A549 (cell line): ENCODE measurements at regions not wholly inside any gene's neighbourhood (a gene's known extent, or its start where the extent isn't known, plus 50 kb on each side); places are given as distances from the start of the nearest gene placed in this dataset.

Experiments used
- ATAC-seq, 2 experiments: fragments of 200-7000 bp in 1 of 2; fragments of >200 bp in 1 of 2; cut with Nextera tagmentation in 1 of 2; cut with Tn5 transposase in 1 of 2; 3 replicates each; pipeline versions ENCODE4 v1.8.0 to v1.9.1; 2018 to 2020; ENCODE audit warnings: mild to moderate bottlenecking in 1 of 2, moderate library complexity in 1 of 2
- CTCF ChIA-PET: fragments of 300-600 bp; sonication (Branson Sonifier 250); formaldehyde crosslinking; extraction: SDS; loops from one replicate; lab custom pipeline; 2021; ENCODE audit warnings: antibody characterized with exemption, inconsistent platforms; lab: Yijun Ruan, JAX
- POLR2A ChIA-PET: fragments of 350-600 bp; formaldehyde crosslinking; extraction: SDS; loops from one replicate; lab custom pipeline; 2021; ENCODE audit warnings: antibody characterized with exemption, inconsistent platforms; lab: Yijun Ruan, JAX
- DNase-seq, 2 experiments: peaks; one replicate each; pipeline versions ENCODE4 v3.0.0 to v3.0.0-alpha.2; 2011 to 2016; ENCODE audit warnings: low read depth in 1 of 2, low spot score in 1 of 2
- FAIRE-seq: peaks from 2 replicates; lab custom pipeline; 2011; peaks lifted over from hg19 to GRCh38; lab: Jason Lieb, UNC
- H3K27ac ChIP-seq, 2 experiments: fragments of >200 bp; sonication (Bioruptor Twin); formaldehyde crosslinking; 3 replicates each; pipeline ENCODE4 v1.5.1; 2016 to 2017
- H3K4me1 ChIP-seq: fragments of >200 bp; sonication (Bioruptor Twin); formaldehyde crosslinking; 3 replicates; pipeline ENCODE4 v1.6.1; 2016
- H3K4me2 ChIP-seq: fragments of >200 bp; sonication (Bioruptor Twin); formaldehyde crosslinking; 3 replicates; pipeline ENCODE4 v1.6.1; 2016
- H3K4me3 ChIP-seq: fragments of >200 bp; sonication (Bioruptor Twin); formaldehyde crosslinking; 3 replicates; pipeline ENCODE4 v1.5.1; 2016
- H3K9me3 ChIP-seq: fragments of >200 bp; sonication (Bioruptor Twin); formaldehyde crosslinking; 3 replicates; pipeline ENCODE4 v1.6.1; 2016
- CEBPB ChIP-seq, 2 experiments: fragments of >200 bp in 1 of 2; sonication (Bioruptor Twin) in 1 of 2; formaldehyde crosslinking in 1 of 2; IDR thresholded peaks; 2 replicates each; pipeline ENCODE4 v1.6.1; 2012 to 2016
- CHD4 ChIP-seq: fragments of 200-600 bp; sonication (generic); IDR thresholded peaks from 2 replicates; pipeline ENCODE4 v1.6.1; 2016; ENCODE audit warnings: antibody characterized with exemption, mild to moderate bottlenecking, borderline replicate concordance
- CTCF ChIP-seq: fragments of >200 bp; sonication (Bioruptor Twin); formaldehyde crosslinking; IDR thresholded peaks from 3 replicates; pipeline ENCODE4 v1.5.1; 2016
- E2F6 ChIP-seq: IDR thresholded peaks from 2 replicates; pipeline ENCODE4 v1.6.1; 2012; ENCODE audit warnings: low read depth, borderline replicate concordance
- EHMT2 ChIP-seq: fragments of 200-600 bp; sonication (generic); IDR thresholded peaks from 2 replicates; pipeline ENCODE4 v1.6.1; 2016; ENCODE audit warnings: antibody characterized with exemption, low read depth, mild to moderate bottlenecking, moderate library complexity
- EP300 ChIP-seq, 2 experiments: fragments of >200 bp; sonication (Bioruptor Twin); formaldehyde crosslinking; IDR thresholded peaks; 2 replicates in 1 of 2; 3 replicates in 1 of 2; pipeline ENCODE4 v1.6.1; 2016 to 2017
- ESRRA ChIP-seq: fragments of 150-350 bp; IDR thresholded peaks from 2 replicates; pipeline ENCODE4 v1.6.1; 2014; ENCODE audit warnings: mild to moderate bottlenecking, low read length, borderline replicate concordance
- FOSL2 ChIP-seq, 2 experiments: fragments of 450-650 bp in 1 of 2; fragments of >200 bp in 1 of 2; sonication (Bioruptor Twin) in 1 of 2; formaldehyde crosslinking; IDR thresholded peaks; 2 replicates each; pipeline versions ENCODE4 v1.5.0 to v1.6.1; 2016 to 2020; ENCODE audit warnings: mild to moderate bottlenecking in 1 of 2, moderate library complexity in 1 of 2
- GATA3 ChIP-seq: IDR thresholded peaks from 2 replicates; pipeline ENCODE4 v1.6.1; 2012; ENCODE audit warnings: borderline replicate concordance
- HES2 ChIP-seq: fragments of >200 bp; sonication (Bioruptor Twin); formaldehyde crosslinking; IDR thresholded peaks from 2 replicates; pipeline ENCODE4 v1.6.1; 2016
- HMGXB4 ChIP-seq: fragments of 250-450 bp; sonication (Bioruptor Pico); IDR thresholded peaks from 2 replicates; pipeline ENCODE4 v1.5.0; 2021; ENCODE audit warnings: mild to moderate bottlenecking, moderate library complexity, borderline replicate concordance
- HOXA7 ChIP-seq: fragments of 250-450 bp; sonication (Bioruptor Pico); IDR thresholded peaks from 2 replicates; pipeline ENCODE4 v1.5.0; 2020; ENCODE audit warnings: mild to moderate bottlenecking, moderate library complexity
- JUNB ChIP-seq: fragments of >200 bp; sonication (Bioruptor Twin); formaldehyde crosslinking; IDR thresholded peaks from 2 replicates; pipeline ENCODE4 v1.6.1; 2016
- KDM5A ChIP-seq: fragments of 200-600 bp; sonication (generic); IDR thresholded peaks from 2 replicates; pipeline ENCODE4 v1.6.1; 2016; ENCODE audit warnings: antibody characterized with exemption, mild to moderate bottlenecking
- MAX ChIP-seq: IDR thresholded peaks from 2 replicates; pipeline ENCODE4 v1.6.1; 2012
- NFE2L2 ChIP-seq: fragments of 150-350 bp; conservative IDR thresholded peaks from 2 replicates; pipeline ENCODE4 v1.6.1; 2014; ENCODE audit warnings: low read length
- NPAS2 ChIP-seq: fragments of 250-450 bp; sonication (Bioruptor Pico); IDR thresholded peaks from 2 replicates; pipeline ENCODE4 v1.8.0; 2022; ENCODE audit warnings: mild to moderate bottlenecking, moderate library complexity, borderline replicate concordance
- NR3C1 ChIP-seq: fragments of >200 bp; sonication (Bioruptor Twin); formaldehyde crosslinking; IDR thresholded peaks from 3 replicates; pipeline ENCODE4 v1.6.1; 2017
- PBX3 ChIP-seq: IDR thresholded peaks from 2 replicates; pipeline ENCODE4 v1.6.1; 2012
- PHF8 ChIP-seq: fragments of 200-600 bp; sonication (generic); IDR thresholded peaks from 2 replicates; pipeline ENCODE4 v1.6.1; 2016; ENCODE audit warnings: low read depth, mild to moderate bottlenecking, antibody characterized with exemption, moderate library complexity, borderline replicate concordance
- POLR2A ChIP-seq: IDR thresholded peaks from 2 replicates; pipeline ENCODE4 v1.6.1; 2012; ENCODE audit warnings: mild to moderate bottlenecking, low read length
- RARB ChIP-seq: fragments of 250-450 bp; sonication (Bioruptor Pico); IDR thresholded peaks from 2 replicates; pipeline ENCODE4 v1.8.0; 2021; ENCODE audit warnings: mild to moderate bottlenecking, moderate library complexity
- RCOR1 ChIP-seq: fragments of 150-350 bp; IDR thresholded peaks from 2 replicates; pipeline ENCODE4 v1.6.1; 2014; ENCODE audit warnings: antibody characterized with exemption, low read length, low read depth
- RFX5 ChIP-seq: fragments of 450-650 bp; IDR thresholded peaks from 2 replicates; pipeline ENCODE4 v1.7.1; 2014; ENCODE audit warnings: antibody characterized with exemption, mild to moderate bottlenecking, moderate library complexity
- RNF2 ChIP-seq: fragments of 200-600 bp; sonication (generic); IDR thresholded peaks from 2 replicates; pipeline ENCODE4 v1.6.1; 2016; ENCODE audit warnings: low read depth, mild to moderate bottlenecking, antibody characterized with exemption, moderate library complexity, borderline replicate concordance
- SREBF2 ChIP-seq: fragments of 450-650 bp; IDR thresholded peaks from 2 replicates; pipeline ENCODE4 v1.6.1; 2014; ENCODE audit warnings: mild to moderate bottlenecking, moderate library complexity
- TFCP2L1 ChIP-seq: fragments of 250-450 bp; sonication (Bioruptor Pico); IDR thresholded peaks from 2 replicates; pipeline ENCODE4 v1.5.0; 2021; ENCODE audit warnings: mild to moderate bottlenecking
- ZC3H11A ChIP-seq: fragments of 450-650 bp; IDR thresholded peaks from 2 replicates; pipeline ENCODE4 v1.6.1; 2014; ENCODE audit warnings: antibody characterized with exemption, mild to moderate bottlenecking
- WGBS: methylation state at CpG from one replicate; pipeline ENCODE4 v1.1.6; 2017; ENCODE audit errors: missing lambda C conversion rate; 5-methylcytosine and 5-hydroxymethylcytosine counted together

GRCh38 chr5:6228257-6229250 is 149.8 kb downstream of the MED10 start:
- H3K4me2 ChIP-seq = no peak overlapping the region
- FAIRE-seq (no peak), DNase-seq (no peak), ATAC-seq (no peak)
- H3K27ac ChIP-seq = no peak overlapping the region
- 55% methylated on average over 23 of the region's 23 CpGs for WGBS
- H3K9me3 ChIP-seq = no peaks in the 10 kb centered on the region
- POLR2A ChIA-PET = no interaction called here
- TF ChIP-seq ESRRA (no peak), NFE2L2 (no peak), PBX3 (no peak), CHD4 (no peak), E2F6 (no peak), JUNB (no peak), CEBPB (IDR thresholded peaks at IDR 0.05) (no peak), EHMT2 (no peak), RNF2 (no peak), FOSL2 (IDR thresholded peaks at IDR 0.05) (no peak), FOSL2 (CRISPR knock-in tag; IDR thresholded peaks at IDR 0.05) (no peak), HES2 (no peak), CTCF (no peak), HOXA7 (CRISPR knock-in tag) (no peak), KDM5A (no peak), TFCP2L1 (no peak), RFX5 (no peak), POLR2A (no peak), PHF8 (no peak), RCOR1 (no peak)
- CTCF ChIA-PET = no interaction called here
- H3K4me3 ChIP-seq = no peak overlapping the region
- H3K4me1 ChIP-seq = no peaks in the 10 kb centered on the region

GRCh38 chr5:6225121-6225607 is 153.2 kb downstream of the MED10 start:
- POLR2A ChIA-PET = no interaction called here
- TF ChIP-seq NPAS2 (CRISPR knock-in tag) (no peak), NR3C1 (no peak), RARB (CRISPR knock-in tag) (no peak), ZC3H11A (no peak), GATA3 (no peak), FOSL2 (IDR thresholded peaks at IDR 0.05) (no peak), FOSL2 (CRISPR knock-in tag; IDR thresholded peaks at IDR 0.05) (no peak), HMGXB4 (CRISPR knock-in tag) (no peak), PBX3 (no peak), RFX5 (no peak), KDM5A (no peak), SREBF2 (no peak), EP300 (IDR thresholded peaks at IDR 0.05) (no peak), MAX (no peak), NFE2L2 (no peak)
- FAIRE-seq (no peak), DNase-seq (no peak), ATAC-seq (no peak)
- H3K4me1 ChIP-seq = no peaks in the 10 kb centered on the region
- no peak overlapping the region for H3K4me2 ChIP-seq
- WGBS = 64% methylated on average over 7 of the region's 7 CpGs
- H3K27ac ChIP-seq = no peak overlapping the region
- no peak overlapping the region for H3K4me3 ChIP-seq
- H3K9me3 ChIP-seq = no peaks in the 10 kb centered on the region
- CTCF ChIA-PET = interaction anchor here (1.1 kb wide), 1 partner anchor 145 kb away, joined by 3 read pairs; no protein-coding TSS in a partner anchor
